Medulla oblongata (tissue), 1 donor: ENCODE measurements at regions not wholly inside any gene's neighbourhood (a gene's known extent, or its start where the extent isn't known, plus 50 kb on each side); places are given as distances from the start of the nearest gene placed in this dataset.

Experiments used
- DNase-seq: peaks from one replicate; pipeline ENCODE4 v3.0.0-alpha.2; 2015; ENCODE audit errors: extremely low spot score

DNA sequence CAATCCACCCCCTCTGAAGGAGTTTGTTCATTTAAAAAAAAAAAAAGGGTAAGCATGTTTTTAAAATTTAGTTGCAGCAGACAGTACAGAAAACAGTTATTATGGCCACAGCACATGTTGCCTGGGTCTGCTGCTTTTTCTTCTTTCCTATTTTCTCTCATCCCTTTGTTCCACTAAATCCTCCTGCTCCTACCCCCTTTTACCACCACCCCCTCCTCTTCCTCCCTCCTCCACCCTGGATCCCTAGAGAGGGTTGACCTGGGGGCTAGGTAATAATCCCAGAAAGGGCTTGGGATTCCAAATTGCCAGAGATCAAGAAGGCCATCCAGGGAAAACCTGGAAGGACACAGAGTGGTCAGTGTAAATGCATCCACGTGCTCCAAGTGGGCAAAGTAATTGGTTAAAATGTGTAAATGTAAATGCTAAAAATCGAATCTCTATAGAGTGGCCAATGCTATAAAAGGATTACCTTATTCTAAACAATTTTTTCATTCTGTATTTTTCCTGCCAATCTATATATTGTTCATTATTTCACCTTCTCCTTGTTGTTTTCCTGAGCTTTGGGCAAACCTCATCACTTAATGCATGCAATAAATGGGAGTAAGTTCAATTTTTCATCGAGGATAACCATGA lies 89.0 kb upstream of the PIK3CG start:
- no peak for DNase-seq

GRCh38 chr7:106776618-106777347 lies 88.3 kb upstream of the PIK3CG start:
- no peak for DNase-seq

DNA sequence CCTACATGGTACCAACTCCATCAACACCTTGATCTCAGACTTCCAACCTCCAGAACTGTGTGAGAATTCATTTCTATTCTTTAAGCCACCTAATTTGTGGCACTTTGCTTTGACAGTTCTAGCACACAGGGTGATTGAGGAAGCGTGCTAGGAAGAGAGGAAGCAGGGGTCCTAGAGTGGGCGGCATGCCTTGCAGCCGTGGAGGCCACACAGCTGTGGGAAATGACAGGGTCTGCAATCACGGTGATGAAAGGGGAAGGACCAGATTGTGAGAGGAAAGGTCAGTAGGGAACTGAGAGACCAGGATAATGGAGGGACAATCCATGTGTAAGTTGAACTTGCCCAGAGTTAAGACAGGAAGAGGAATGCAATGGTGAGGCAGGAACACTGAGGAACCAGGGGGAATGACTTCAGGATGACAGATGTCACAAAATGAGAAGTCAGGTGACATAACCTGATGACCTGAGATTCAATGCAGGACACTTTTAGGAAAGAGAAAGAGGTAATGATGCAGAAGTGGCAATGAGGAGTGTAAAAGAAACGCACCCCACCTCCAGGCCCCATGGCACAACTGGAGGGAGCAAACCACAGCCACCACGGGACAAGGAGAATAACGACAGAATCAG lies 87.3 kb upstream of the PIK3CG start:
- DNase-seq = no peak

DNA sequence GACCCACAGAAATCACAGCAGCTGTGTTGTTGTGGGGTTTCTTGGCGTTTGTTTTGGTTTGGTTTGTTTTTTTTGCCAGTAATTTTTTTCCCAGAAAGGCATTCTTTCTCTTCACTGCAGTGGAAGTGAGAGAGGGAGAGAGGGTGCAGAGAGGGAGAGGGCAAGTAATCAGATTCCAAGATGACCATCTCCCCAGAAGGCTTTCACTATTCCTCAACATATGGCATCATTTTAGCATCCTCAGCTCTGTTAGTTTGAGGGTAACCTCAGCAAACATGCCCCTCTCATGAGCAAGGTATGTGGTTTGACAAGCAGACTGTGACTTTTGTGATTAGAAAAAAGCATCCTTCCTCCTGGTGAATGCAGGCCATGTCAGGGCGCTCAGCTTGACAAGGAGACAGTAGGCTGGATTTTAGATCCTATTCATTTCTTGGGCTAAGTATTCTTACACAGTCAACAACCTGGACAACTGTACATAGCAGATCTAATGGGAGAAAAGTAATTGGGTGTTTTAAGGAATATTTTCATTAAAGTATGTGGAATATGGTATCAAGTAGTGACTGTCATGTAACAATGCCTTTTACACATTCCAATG lies 86.3 kb upstream of the PIK3CG start:
- DNase-seq = no peak

DNA sequence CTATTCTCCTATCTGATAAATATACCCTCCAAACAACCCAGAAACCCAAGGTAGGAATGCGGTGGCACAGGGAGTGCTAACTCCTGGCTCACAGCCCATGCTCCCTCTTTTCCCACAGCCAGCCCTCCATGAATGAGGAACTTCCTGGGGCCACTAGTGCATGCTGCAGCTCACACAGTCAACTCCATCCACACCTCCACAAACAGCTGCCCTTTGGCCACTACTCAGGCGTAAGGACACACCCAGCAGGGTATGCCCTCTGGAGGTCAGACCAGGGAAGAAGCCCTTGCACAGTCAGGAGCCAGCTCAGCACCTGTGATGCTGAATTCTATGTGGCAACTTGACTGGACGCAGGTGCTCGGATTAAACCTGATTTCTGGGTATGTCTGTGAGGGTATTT lies 85.2 kb upstream of the PIK3CG start:
- DNase-seq = no peak

- DNase-seq = no peak
Observed at GRCh38 chr7:106781007-106781406, 84.1 kb upstream of the PIK3CG start.

- DNase-seq = no peak
Observed at GRCh38 chr7:106781828-106782544, 83.1 kb upstream of the PIK3CG start.

- DNase-seq = no peak
Observed at GRCh38 chr7:106783286-106783685, 81.8 kb upstream of the PIK3CG start.

GRCh38 chr7:106788637-106789036 lies 76.4 kb upstream of the PIK3CG start:
- DNase-seq = no peak

DNA sequence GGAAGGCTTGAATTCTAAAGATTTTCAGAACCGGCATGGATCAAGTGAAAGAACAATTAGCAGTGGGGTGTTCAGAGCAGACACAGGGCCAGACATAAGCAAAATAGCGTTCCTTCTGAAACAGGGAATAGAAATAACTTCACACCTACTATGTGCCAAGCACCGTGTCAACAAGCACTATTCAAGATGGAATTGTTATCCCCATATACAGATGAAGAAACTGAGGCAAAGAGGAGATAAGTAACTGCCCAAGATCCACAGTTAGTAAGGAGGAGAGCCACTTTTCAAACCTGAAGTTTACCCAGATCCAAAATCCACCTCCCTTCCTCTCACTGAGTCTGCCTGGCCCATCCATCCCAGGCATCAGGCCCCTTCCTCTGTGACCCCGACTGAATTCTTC lies 73.6 kb upstream of the PIK3CG start:
- no peak for DNase-seq

- DNase-seq = no peak
Observed at GRCh38 chr7:106792233-106792926, 72.7 kb upstream of the PIK3CG start.

GRCh38 chr7:106793015-106793975 lies 71.8 kb upstream of the PIK3CG start:
- DNase-seq = peak; percentile 9

- DNase-seq = no peak
Observed at GRCh38 chr7:106794276-106795083, 70.6 kb upstream of the PIK3CG start.

DNA sequence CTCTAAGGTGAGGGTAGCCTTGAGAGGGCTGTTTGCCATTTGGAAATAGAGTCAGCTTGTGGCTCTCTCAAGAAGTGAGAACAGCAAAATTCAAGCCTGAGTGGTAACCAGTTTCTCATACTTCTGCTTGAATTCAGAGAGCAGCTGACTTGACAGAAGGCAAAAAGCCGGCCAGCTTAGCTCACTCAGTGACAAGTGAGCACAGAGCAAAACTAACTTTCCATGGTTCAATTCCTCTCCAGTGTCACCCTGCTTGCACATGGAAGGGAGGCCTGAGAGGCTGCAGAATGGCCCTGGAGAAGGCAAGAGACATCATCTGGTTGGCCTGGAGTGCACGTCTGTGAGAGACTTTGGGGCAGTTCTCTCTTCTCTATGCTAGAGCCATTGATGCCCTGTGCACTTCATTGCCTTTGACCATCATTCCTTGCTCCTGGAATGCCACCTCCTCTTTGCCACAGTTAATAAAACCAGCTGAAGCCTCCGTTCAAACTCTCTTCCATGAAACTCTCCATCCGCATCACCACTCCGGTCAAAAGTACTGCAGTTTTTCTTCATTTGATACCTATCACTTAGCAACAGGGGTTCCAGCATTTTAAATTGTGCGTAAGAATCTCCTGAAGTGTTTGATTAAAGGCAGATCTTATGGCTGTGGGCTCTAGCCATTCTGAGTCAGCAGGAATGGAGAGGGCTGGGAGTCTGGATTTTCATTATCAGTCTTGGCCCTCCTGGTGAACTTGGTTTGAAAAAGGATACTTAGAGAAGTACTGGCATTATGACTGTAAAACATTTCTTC lies 69.8 kb upstream of the PIK3CG start:
- no peak for DNase-seq

- no peak for DNase-seq
Observed at GRCh38 chr7:106795877-106796231, 69.2 kb upstream of the PIK3CG start.

DNA sequence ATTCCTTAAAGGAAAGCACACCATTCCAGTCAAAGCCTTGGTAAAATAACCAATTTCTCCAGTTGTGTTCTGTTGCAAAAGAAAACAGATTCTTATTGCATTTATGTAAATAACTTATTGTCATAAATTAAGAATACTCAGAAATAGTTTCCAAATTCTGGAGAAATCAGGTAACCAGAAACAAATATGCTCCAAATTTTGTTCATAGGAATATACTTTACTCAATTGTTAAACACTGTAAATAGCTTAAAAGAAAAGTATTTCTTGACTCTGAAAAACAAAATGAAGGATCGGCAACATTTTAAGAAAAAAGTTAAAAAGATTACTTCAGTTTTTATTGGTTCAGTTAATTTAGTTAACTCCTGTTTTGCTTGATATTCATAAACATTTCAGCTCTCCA lies 67.1 kb upstream of the PIK3CG start:
- no peak for DNase-seq

- no peak for DNase-seq
Observed at GRCh38 chr7:106802589-106802988, 62.5 kb upstream of the PIK3CG start.

DNA sequence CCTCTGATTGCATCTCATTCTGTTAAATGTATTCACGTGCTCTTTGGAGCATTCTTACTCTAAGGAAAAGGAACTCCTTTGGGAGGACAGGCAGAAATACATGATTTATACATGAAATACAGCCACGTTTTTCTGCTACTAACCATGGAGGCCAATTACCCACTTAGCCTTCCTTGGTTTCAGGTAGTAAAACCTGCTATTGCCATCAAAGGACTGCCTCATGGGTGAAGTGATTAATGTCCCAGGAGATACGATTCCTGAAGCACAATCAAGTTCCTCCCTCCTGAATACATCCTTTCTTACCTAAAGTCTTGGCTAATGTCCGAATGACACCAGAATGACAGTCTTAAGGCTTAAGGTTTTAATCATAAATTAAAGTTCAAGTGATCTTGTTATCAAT lies 58.5 kb upstream of the PIK3CG start:
- no peak for DNase-seq

- DNase-seq = no peak
Observed at GRCh38 chr7:106807474-106807873, 57.6 kb upstream of the PIK3CG start.
